ENCODE measurements at regions not wholly inside any gene's neighbourhood (a gene's known extent, or its start where the extent isn't known, plus 50 kb on each side); places are given as distances from the start of the nearest gene placed in this dataset.

DNA sequence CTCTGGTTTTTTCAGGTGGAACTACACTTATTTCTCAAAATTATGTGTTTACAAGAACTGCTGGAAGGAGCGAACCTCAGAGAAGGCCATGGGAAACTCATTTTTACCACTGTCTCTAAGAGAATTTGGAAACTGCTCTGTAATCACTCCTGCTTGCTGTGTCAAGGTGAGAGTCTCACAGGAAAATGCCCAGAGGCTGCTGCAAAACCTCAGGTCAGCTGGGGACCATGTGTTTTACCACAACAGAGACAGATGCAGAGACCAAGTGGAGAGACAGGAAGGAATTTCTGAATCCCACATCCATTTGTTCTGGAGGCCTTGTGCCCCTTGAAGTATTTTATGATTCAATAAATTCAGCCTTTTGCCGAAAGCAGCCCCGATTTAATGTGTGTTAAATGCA, 743.8 kb upstream of the SLC10A2 start:
- H3K36me3 ChIP-seq, result no peaks in the 10 kb centered on the region
- H3K4me1 ChIP-seq, result no peaks in the 10 kb centered on the region
- TF ChIP-seq POLR2AphosphoS5 (IDR thresholded peaks at IDR 0.05; ENCODE audit: insufficient read depth in 1 of 2, low read depth in 1 of 2) (no peak), POLR2A (IDR thresholded peaks at IDR 0.05) (no peak)
- TF ChIP-seq, protein P1, sequence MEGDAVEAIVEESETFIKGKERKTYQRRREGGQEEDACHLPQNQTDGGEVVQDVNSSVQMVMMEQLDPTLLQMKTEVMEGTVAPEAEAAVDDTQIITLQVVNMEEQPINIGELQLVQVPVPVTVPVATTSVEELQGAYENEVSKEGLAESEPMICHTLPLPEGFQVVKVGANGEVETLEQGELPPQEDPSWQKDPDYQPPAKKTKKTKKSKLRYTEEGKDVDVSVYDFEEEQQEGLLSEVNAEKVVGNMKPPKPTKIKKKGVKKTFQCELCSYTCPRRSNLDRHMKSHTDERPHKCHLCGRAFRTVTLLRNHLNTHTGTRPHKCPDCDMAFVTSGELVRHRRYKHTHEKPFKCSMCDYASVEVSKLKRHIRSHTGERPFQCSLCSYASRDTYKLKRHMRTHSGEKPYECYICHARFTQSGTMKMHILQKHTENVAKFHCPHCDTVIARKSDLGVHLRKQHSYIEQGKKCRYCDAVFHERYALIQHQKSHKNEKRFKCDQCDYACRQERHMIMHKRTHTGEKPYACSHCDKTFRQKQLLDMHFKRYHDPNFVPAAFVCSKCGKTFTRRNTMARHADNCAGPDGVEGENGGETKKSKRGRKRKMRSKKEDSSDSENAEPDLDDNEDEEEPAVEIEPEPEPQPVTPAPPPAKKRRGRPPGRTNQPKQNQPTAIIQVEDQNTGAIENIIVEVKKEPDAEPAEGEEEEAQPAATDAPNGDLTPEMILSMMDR (IDR thresholded peaks at IDR 0.05), result no peak
- H3K27ac ChIP-seq, result no peak overlapping the region
- no peaks in the 10 kb centered on the region for H3K27me3 ChIP-seq
- H3K4me3 ChIP-seq, result no peak overlapping the region
- H3K9me3 ChIP-seq, result no peaks in the 10 kb centered on the region
- DNase-seq (ENCODE audit: extremely low spot score in 2 of 2), result no peak
- intact Hi-C loops (cut with DNase I), result no loop called here

DNA sequence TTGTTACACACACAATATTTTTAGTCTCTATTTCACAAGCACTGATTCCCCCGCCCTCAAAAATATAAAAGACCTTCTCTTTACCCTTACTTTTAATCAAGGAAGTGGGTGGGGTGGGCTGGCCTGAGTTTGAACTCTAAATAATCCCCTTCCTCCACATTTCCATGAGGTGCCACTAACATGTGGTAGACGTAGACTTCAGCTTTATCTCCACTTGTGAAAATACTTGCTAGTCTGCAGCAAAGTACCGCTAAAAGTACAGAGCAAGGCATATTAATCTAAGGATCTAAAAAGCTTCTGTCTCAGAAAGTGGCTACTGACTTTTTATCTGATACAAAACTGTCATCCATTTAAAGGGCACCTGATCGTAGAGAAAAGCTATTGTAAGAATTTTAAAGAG, 739.6 kb upstream of the SLC10A2 start:
- Histone ChIP-seq H3K4me1 (no peaks in the 10 kb centered on the region), H3K36me3 (no peaks in the 10 kb centered on the region), H3K4me3 (no peak overlapping the region), H3K27ac (no peak overlapping the region), H3K9me3 (no peaks in the 10 kb centered on the region), H3K27me3 (no peaks in the 10 kb centered on the region)
- no peak for DNase-seq (ENCODE audit: extremely low spot score in 2 of 2)
- TF ChIP-seq POLR2A (IDR thresholded peaks at IDR 0.05), result no peak
- TF ChIP-seq, protein P1 (IDR thresholded peaks at IDR 0.05), result no peak
- no peak for TF ChIP-seq POLR2AphosphoS5 (IDR thresholded peaks at IDR 0.05; ENCODE audit: insufficient read depth in 1 of 2, low read depth in 1 of 2)
- intact Hi-C loops (cut with DNase I), result no loop called here

DNA sequence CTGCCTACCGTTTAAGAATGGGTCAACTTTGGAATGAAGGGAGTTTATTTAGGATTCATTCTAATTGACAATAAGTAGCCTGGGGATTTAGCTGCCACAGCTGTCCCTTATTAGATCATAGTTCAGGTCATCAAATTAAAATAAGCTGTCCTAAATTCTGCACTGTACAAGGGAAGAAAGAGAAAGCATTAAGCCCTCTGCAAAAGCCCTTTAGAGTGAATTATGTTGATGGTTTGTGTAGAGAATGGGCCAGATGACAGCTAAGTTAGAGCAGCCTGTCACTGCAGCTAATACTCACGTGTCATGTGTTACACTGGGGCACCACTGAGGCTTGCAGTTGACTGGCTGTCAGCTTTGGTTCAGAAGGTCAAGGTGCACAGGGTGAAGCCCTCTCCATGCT, 737.1 kb upstream of the SLC10A2 start:
- no peaks in the 10 kb centered on the region for H3K27me3 ChIP-seq
- H3K36me3 ChIP-seq, result no peaks in the 10 kb centered on the region
- no peaks in the 10 kb centered on the region for H3K4me1 ChIP-seq
- no peak overlapping the region for H3K4me3 ChIP-seq
- no peak for TF ChIP-seq POLR2A (IDR thresholded peaks at IDR 0.05)
- TF ChIP-seq POLR2AphosphoS5 (IDR thresholded peaks at IDR 0.05; ENCODE audit: insufficient read depth in 1 of 2, low read depth in 1 of 2), result no peak
- TF ChIP-seq, protein P1 (IDR thresholded peaks at IDR 0.05), result no peak
- H3K9me3 ChIP-seq, result no peaks in the 10 kb centered on the region
- no peak for DNase-seq (ENCODE audit: extremely low spot score in 2 of 2)
- H3K27ac ChIP-seq, result no peak overlapping the region
- intact Hi-C loops (cut with DNase I), result no loop called here

DNA sequence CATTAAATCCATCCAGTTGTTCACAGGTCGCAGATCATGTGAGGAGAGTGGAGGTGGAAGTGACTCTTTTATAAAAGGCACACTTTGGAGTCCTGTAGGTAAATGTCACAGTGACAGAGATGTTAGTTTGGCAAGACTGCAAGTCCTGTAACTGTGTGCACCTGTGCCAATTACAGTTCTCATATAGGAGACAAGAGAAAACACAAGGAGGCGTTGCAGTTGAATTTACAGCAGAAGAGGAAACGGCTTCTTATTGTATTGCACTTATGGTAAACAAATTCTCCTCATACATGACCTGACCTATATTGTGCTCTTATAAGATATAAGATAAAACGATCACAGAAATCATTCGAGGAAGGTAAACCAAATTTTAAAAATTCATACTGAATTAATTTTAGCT, 732.8 kb upstream of the SLC10A2 start:
- intact Hi-C loops (cut with DNase I), result no loop called here
- Histone ChIP-seq H3K27me3 (no peaks in the 10 kb centered on the region), H3K9me3 (no peaks in the 10 kb centered on the region)

DNA sequence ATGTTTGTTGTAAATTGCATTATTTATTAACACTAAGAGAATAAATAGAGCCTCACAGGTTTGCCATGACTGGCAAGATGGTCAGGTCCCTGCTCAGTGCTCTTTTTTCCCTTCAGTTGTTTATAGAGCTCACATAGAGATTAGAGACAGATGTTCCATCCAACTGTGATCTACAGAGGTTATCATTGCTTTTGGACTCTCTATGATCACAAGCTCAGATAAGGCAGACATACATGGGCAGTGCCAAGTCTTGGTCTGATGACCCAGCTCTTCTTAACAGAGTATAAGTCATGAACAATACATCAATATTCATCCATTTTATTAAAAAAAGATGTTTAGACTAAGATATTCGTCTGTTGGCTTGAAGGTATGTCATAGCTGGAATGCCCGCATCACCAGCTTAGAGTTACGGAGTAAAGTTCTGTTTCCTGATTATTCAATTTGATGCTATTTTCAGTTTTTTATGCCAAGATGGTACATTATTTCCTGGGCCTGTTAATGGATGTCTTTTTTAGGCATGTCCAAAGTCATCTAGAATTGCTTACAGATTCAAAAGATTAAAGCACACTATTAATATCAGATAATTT, 729.8 kb upstream of the SLC10A2 start:
- no peak overlapping the region for H3K4me3 ChIP-seq
- H3K9me3 ChIP-seq, result no peaks in the 10 kb centered on the region
- no peak overlapping the region for H3K27ac ChIP-seq
- intact Hi-C loops (cut with DNase I), result no loop called here
- DNase-seq (ENCODE audit: extremely low spot score in 2 of 2), result no peak
- no peak for TF ChIP-seq POLR2A (IDR thresholded peaks at IDR 0.05)
- TF ChIP-seq, protein P1 (IDR thresholded peaks at IDR 0.05), result no peak
- no peak for TF ChIP-seq POLR2AphosphoS5 (IDR thresholded peaks at IDR 0.05; ENCODE audit: insufficient read depth in 1 of 2, low read depth in 1 of 2)
- H3K36me3 ChIP-seq, result no peaks in the 10 kb centered on the region
- no peaks in the 10 kb centered on the region for H3K4me1 ChIP-seq
- no peaks in the 10 kb centered on the region for H3K27me3 ChIP-seq

More for the DNA sequence above, 732.8 kb upstream of the SLC10A2 start:
- Histone ChIP-seq H3K36me3 (no peaks in the 10 kb centered on the region), H3K4me3 (no peak overlapping the region), H3K27ac (no peak overlapping the region), H3K4me1 (no peaks in the 10 kb centered on the region)
- TF ChIP-seq, protein P1 (IDR thresholded peaks at IDR 0.05), result no peak
- TF ChIP-seq POLR2AphosphoS5 (IDR thresholded peaks at IDR 0.05; ENCODE audit: insufficient read depth in 1 of 2, low read depth in 1 of 2) (no peak), POLR2A (IDR thresholded peaks at IDR 0.05) (no peak)
- no peak for DNase-seq (ENCODE audit: extremely low spot score in 2 of 2)

All from vagina (tissue), 2 donors.